ENCODE measurements at regions not wholly inside any gene's neighbourhood (a gene's known extent, or its start where the extent isn't known, plus 50 kb on each side); places are given as distances from the start of the nearest gene placed in this dataset.

DNA sequence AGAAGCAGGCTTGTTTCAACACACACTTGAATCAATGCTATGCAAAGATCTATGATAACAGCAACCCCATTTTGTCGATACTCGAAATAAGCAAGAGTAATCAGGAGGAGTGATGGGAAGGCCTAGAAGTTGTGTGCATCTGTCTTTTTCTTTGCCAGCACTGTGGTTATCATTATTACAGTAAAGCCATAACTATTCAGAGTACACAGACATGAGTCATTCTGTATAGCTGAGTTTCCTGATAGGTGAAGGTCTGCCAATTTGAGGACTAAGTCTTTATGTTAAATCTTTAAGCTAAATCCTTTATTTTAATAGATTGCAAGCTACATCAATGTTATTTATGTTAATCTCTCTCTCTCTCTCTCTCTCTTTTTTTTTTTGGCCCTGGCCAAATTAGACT lies 1344.4 kb upstream of the CELF4 start:
- TF ChIP-seq CTCF (IDR thresholded peaks at IDR 0.05; ENCODE audit: low read depth, low read length, missing input control): no peak
- no peak for TF ChIP-seq YY1 (IDR thresholded peaks at IDR 0.05)
- no peak for TF ChIP-seq SP1 (IDR thresholded peaks at IDR 0.05)
- TF ChIP-seq MAX (IDR thresholded peaks at IDR 0.05): no peak
- TF ChIP-seq, protein P1, sequence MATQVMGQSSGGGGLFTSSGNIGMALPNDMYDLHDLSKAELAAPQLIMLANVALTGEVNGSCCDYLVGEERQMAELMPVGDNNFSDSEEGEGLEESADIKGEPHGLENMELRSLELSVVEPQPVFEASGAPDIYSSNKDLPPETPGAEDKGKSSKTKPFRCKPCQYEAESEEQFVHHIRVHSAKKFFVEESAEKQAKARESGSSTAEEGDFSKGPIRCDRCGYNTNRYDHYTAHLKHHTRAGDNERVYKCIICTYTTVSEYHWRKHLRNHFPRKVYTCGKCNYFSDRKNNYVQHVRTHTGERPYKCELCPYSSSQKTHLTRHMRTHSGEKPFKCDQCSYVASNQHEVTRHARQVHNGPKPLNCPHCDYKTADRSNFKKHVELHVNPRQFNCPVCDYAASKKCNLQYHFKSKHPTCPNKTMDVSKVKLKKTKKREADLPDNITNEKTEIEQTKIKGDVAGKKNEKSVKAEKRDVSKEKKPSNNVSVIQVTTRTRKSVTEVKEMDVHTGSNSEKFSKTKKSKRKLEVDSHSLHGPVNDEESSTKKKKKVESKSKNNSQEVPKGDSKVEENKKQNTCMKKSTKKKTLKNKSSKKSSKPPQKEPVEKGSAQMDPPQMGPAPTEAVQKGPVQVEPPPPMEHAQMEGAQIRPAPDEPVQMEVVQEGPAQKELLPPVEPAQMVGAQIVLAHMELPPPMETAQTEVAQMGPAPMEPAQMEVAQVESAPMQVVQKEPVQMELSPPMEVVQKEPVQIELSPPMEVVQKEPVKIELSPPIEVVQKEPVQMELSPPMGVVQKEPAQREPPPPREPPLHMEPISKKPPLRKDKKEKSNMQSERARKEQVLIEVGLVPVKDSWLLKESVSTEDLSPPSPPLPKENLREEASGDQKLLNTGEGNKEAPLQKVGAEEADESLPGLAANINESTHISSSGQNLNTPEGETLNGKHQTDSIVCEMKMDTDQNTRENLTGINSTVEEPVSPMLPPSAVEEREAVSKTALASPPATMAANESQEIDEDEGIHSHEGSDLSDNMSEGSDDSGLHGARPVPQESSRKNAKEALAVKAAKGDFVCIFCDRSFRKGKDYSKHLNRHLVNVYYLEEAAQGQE (IDR thresholded peaks at IDR 0.05): no peak

All from liver (tissue), 3 donors.